Right renal cortex interstitium (tissue), 3 donors: ENCODE measurements at regions not wholly inside any gene's neighbourhood (a gene's known extent, or its start where the extent isn't known, plus 50 kb on each side); places are given as distances from the start of the nearest gene placed in this dataset.
"Not testable (repeated sequence)": the region's sequence is repeated elsewhere in the genome, so short reads cannot be mapped to it uniquely, and the experiment has no call there.

ENCODE experiments used
- DNase-seq, 3 donors: peaks; one replicate each; pipeline ENCODE4 v3.0.0-alpha.2; 2013; ENCODE audit warnings: low read depth in 3 of 3, low spot score in 2 of 3

DNA sequence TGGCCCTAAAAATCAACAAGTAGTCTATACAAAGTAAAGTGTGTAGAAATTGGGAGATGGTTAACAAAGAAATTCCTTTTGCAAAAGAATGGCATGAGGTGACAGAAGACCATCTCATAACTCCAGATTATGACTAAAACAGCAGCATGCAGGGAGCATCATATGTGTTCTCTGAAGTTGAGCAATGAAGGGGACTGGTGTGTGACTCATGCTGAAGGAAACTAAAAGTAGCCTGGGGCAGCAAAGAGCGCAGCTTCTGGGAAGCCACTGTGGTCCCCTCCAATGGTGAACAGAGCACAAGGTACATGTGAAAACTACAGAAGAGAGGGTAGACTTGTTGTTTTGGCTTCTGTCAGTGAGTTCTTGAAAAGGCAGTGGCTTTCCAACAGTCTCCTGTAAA, 133.4 kb downstream of the MACC1 start:
- DNase-seq, result no peak

DNA sequence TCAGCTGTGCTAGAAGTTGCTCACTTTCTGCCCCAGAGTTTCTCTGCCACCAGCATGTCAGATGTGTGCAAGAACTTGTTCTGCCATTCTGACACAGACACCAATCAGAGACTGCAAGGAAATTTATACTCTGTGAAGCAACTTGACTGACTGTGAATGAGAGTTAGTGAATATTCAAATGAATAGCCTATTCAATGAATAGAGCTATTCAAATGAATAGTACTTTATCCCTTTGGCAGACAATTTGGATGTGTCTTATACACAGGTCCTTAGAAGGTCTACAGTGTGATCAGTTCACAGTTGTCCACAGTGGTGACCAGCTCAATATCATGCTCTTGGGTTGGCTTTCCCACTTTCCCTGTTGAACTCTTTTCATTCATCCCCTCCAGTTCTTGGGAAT, 138.1 kb downstream of the MACC1 start:
- no peak for DNase-seq

DNA sequence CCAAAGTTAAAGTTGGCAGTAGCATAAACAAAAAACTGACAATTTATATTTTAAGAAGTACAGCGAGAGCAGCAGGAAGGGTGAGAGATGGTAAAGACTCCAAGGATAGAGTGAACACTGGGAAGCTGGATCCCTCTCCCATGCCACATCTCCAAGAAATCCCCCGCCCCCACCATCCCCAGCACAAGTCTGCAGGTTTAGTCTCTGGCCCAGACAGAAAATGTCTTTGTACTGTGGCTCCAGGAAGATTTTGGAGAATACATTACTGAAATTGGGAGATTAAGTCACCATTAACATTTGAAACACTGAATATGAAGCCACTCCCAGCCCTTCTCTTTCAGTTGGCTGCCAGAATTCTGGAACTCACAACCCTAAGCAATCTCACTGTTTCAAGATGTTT, 140.3 kb downstream of the MACC1 start:
- DNase-seq, result no peak

DNA sequence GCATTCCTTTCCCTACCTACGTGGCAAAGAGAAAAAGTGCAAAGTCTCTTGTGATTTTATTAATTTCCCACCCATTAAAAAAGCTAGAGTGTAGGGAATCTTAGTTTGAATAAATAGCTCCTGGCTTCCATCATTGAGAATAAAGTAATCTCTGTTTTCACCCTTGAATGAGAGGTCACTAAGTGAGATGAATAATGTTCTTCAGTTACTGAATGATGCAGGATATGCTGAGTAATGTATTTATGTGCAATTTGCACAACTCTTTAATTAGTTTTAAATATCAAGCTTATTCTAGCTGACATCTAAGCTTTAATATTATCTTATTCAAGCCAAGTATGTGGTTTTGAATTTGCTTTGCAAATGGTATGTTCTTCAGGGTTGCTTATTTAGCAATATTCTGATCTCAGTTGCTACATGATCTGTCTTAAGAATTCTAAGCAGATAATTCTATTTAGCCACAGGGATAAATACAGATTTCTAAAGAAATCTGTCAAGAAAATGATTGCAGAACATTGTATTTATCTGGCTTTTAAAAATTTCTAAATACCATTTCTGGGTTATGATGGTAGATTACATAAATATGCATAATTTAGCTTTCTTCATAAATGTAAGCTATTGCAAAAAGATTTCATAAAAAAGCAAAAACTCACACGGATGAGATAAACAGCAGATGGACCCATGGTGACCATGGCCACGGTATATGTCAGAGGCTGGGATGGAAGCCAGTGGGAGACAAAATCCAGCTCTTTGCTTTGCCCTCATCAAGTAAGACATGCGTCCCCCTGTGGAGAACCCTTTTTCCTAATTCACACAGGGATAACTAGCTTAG, 141.0 kb downstream of the MACC1 start:
- no peak for DNase-seq

DNA sequence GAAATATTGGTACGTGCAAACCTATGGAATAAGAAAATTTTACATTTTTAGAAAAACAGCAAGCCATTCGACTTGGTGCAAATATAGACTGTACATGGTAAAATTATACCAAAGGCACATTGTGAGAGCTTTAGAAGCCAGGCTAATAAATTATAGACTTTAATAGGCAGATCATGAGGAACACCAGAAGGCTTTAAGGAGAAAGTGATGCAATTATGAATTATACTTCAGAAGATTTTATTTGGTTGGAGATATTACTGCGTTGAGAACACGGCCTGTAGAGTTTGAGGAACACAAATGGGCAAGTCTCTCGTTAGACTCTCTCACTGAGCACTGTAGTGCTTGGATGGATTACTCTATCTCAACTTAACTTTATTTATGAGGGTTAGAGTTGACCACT, 141.7 kb downstream of the MACC1 start:
- DNase-seq, result no peak

DNA sequence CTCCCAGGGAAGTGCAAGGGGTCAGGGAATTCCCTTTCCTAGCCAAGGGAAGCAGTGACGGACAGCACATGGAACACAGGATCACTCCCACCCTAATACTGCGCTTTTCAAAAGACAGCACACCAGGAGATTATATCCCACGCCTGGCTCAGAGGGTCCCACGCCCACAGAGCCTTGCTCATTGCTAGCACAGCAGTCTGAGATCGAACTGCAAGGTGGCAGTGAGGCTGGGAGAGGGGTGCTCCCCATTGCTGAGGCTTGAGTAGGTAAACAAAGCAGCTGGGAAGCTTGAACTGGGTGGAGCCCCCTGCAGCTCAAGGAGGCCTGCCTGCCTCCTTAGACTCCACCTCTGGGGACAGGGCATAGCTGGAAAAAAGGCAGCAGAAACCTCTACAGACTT, 149.2 kb downstream of the MACC1 start:
- DNase-seq, result not testable (repeated sequence)

DNA sequence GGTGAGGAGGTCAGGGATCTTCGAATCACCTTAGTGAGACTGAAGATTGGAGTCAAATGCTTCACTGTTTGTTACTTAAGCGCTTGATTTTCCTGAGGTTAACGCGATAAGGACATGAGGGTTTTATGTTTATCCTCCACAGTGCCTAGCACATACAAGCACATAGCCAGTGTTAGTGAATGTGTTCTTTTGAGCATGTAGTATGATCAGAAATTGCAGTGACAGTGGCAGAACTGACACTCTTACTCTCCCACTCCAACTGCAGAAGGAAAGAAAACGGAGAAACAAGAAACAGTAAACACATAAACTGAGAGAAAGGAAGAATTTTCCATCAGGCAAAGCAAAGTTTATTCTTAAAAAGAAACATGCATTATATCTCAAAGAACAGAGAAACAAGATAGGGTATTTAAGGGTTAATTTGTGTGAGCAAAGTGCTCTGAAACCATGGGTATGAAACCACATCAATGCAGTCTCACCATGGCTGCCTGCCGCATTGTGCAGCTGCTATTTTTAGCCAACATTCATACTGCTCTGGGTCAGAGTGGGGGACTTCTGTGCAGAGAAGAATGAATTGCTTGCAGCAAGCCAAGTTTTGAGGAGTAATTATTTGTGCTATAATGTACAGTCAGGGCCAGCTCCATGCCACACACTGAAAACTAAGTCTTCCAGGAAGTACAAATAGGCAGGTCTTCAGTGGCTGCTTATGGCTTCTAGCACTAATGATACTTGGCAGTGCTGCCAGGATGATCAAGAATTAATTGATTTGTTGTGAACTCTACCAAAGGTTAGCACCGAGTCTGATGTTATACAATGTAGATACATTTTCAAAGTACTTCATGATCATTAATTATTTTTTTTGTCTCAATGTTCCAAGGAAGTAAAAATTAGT, 152.0 kb downstream of the MACC1 start:
- DNase-seq, result peak in 1 of 3 donors; percentile 2

DNA sequence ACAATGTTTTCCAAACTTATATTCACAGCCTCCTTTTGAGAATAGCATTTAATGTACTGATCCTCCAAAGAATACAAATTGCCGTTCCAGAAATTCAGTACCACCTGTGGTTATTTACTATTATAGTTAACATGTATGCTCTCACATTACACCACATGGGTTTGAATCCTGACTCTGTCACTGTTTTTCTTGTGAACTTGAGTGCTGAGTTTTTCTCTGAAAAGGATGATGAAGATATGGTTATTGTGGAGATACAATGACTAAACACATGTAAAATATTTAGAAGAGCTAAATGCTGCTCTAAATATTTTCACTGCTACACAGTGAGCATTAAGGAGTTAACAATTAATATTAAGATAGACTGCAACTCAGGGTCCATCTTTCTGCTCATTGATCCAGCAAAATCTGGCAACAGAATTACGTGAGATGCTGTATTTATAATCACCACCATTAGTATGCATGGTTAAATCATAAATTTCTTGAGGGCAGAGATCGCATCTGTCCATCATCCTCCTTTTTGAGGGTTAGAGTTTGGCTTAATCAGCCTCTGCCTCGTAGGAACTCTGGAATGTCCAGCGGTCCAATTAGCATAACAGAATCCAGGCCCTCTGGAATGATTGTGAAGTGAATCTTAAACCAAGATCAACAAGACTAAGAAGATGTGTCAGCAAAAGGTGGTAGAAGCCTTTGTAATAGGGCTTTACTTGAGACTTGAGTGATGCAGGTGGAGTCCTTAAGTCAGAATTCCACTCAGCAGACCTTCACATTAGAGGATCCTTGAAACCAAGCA, 152.8 kb downstream of the MACC1 start:
- DNase-seq, result no peak

DNA sequence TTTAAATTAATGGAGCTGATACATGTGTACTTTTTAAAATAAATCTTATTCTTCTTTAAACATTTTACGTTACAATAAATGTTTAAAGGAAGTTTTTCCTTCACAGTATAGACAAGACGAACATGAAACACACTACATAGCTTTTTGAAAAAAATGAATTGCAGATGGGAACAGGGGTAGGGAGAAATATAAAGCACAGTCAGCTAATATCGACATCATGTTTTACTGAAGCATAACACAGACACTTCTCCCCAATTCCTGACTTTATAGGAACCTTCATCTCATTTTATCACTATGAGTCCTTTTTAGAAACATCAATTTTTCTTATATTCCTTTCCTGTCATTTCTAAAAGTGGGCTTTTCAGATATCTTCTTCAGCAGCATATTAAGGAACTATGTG, 153.5 kb downstream of the MACC1 start:
- DNase-seq, result no peak

DNA sequence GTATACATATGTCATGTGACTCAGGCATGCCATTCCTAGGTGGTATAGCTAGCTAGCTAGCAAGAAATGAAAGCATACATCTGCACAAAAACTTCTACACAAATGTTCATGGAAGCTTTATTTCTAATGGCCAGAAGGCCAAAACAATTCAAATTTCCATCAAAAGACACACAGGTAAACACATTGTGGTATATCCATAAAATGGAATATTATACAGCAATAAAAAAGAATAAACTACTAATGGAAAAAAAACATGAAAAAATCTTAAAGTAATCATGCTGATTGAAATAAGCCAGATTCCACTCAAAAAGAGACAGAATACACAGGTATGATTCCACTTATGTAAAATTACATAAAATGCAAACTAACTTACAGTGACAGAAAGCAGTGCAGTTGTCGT, 154.3 kb downstream of the MACC1 start:
- DNase-seq, result no peak

DNA sequence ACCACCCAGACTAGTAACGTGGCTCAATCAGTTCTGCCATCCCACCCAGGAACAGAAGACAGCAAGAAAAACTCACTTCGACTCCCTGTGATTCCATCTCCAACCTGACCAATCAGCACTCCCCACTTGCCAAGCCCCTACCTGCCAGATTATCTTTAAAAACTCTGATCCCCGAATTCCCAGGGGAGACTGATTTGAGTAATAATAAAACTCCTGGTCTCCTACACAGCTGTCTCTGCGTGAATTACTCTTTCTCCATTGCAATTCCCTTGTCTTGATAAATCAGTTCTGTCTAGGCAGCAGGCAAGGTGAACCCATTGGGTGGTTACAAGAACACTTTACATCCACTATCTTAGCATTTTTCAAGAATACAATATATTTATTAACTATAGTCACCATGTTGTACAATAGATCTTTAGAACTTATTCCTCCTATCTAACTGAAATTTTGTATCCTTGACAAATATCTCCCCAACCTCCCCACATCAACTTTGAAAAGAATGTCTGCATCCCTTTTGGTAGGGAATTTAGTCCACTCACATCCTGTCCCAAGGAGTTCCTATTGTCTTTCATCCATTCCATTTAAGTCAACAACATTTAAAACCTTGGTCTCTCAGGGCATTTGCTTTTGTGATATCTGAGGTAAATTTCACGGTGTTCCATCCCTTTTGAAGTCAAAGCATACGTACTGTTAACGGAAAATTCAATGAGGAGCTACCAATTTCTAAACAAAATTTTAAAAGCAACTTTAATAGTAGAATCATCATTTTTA, 163.7 kb downstream of the MACC1 start:
- no peak for DNase-seq

DNA sequence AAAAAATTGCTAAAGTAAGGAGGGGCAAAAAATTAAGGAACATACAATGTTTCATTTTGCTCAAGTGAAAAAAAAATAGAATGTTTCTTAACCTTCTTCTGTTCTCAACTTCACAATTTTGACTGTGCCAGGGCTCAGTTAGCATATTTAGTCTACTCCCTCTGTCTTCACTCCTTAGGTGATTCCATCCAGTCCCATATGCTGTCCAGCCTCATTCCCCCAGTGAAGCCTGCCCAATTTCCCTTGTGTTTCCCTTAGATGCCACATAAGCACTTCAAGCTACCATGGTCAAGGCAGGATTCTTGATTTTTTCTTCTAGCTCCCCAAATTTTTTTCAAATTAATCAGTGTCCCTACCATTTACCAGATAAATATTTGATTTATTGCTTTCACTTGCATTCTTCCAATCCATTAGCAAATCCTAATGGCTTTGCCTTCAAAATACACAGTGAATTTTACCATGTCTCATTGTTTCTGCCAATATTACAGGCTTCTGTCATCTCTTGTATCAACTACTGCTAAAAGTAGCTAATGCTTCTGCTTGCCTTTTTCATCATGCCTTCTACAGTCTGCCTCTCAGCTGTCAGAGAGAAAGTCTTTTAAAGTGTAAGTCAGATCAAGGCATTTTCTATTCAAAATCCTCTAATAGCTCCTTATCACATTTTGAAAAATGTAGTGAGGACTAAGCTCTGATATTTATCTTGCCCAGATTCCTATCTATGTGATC, 166.8 kb downstream of the MACC1 start:
- DNase-seq, result no peak

DNA sequence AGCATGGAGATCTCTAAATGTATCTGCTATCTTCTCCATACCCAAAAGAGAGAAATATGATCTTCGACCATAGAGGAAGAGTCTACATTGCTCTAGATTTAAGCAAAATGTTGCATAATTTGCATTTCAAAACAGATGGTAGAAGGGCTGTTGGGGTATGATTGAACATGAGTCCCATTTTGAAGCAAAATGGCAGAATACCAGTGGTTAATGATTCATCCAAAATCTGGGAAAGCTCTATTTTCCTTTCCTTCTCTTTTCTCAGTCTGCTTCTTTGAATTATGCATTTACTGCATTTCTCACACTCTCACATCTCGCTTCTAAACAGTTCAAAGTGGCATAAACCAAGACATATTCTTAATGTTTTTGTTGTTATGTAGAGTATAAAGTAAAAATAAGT, 178.5 kb downstream of the MACC1 start:
- DNase-seq, result no peak

DNA sequence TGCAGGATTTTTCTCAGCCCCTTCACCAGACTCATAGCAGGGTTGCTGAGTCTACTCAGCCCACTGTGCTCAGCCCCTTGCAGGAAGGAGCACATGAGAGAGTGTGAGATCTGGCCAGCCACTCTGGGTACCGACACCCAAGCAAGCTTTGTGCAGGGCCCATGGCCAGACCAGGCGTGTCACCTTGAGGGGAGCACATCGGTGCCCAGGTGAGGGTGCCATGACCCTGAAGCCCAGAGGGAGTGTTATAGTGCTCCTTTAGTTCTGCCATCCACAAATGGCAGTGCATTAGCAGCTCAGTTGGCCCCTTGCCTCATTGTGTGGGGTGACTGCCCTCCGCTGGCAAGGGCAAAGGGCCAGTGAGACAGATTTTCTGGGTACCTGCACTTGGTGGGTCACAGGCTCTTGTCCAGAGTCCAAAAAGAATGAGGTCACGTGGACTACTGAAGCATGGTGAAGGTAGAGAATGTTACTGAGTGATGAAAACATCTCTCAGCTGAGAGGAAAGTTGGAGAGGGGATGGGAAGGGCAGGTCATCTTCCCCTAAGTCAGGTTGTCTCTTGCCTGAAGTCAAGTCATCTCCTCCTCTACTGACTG, 181.8 kb downstream of the MACC1 start:
- no peak for DNase-seq

DNA sequence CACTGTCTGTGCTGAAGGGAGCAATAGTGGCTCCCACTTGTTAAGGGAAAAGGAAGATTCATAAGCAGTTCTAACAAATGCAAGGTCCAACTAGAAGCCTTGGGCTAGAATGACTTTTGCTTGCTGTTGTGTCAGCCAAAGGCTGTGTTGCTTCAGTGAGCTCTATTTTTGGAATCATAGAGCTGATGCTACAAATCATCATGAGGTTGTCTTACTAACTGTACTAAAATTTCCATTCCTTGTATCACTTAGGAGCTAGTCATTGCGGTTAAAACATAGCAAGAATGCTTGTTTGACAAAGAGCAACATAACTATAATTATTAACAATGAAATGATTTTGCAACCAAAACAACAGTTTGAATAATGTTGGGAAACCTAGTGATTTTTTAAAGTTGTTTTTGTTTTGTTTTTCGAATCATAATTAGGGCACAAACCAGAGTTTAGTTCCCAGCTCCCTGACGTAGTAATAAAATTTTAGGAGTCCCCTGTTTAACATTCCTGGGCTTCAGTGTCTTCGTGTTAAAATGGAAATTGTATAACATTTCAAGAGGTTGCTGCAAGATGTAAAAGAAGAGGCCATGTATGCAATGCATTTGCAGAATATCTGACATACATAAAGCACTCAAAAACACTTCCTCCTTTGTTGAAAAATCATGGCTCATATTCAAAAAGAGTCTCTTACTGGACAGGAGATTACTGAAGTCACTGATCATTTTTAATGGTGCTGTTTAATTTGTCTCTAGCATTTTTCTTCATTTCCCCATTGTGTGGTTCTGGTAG, 183.4 kb downstream of the MACC1 start:
- no peak for DNase-seq

DNA sequence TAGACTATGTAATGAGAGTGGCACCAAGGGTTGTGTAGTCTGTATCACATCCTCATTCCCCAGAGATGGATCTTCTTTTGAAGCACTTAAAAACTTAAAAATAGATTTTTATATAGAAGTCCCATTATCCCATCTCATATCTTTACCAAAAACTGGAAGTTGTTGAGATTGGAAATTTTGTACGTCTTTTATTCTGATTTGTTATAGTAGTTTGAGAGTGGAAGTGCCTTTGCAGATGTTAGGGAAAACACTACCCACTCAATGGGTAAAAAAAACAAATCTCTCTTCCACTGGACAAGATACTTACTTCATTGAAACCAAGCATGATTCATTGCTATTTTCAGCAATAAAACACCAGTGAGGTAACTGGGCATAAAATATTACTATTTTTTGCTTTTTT, 184.4 kb downstream of the MACC1 start:
- DNase-seq, result no peak

DNA sequence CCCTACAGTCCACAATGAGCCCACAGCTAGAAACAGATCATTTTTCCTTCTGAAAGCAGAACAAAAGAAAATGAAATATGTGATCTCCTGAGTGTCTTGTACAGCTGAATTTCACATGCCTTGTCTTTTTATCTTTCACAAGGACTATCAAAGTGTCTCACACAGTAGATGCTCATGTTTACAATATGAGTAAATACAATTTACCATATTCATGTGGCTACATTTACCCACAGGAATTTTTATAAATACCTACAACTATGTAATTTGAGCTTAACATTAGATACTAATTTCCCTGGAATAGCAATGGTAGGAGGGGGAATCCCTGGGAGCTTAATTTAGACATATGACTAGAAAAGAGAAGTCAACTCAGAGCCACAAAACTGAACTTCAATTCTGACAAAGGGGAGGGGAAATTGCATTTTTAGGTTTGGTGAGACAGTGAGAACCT, 186.2 kb downstream of the MACC1 start:
- no peak for DNase-seq

DNA sequence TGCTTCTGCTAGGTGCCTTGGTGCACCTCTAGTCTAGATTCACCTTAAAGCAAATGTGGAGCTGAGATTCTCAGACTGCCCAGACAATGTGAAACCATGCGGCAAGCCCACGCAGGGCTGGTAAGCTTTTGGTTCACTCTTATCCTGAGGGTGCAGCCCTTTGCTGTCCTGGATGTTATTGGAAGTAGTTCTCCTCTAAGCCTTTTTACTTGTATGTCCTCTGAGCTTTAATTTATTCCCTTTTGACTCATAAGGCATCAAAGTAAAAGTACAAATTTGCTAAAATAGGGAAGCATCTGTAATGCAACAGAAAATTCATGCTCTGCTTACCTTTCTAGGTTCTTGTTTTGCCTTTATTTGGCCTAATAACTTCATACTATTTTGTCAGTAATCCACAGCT, 186.8 kb downstream of the MACC1 start:
- no peak for DNase-seq

DNA sequence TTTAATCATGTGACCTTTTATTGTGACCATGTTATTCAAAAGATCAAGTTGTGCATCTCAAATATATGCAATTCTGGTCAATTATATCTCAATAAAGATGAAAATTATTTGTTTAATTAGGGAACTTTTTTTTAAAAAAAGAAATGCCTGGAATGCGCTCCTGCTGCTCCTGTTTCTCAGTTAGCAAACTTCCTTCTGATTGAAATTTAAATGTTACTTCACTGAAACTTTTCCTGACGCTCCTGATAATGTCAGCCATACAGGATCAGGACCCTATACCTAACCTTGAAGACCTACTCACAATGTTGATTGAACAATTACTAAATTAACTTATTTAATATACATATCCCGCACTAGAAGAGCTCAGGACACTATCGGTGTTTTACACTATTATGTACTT, 190.4 kb downstream of the MACC1 start:
- no peak for DNase-seq
